Fibroblast of lung (primary cell): ENCODE measurements at regions not wholly inside any gene's neighbourhood (a gene's known extent, or its start where the extent isn't known, plus 50 kb on each side); places are given as distances from the start of the nearest gene placed in this dataset.

Experiments
- DNase-seq, 2 donors: peaks; one replicate each; pipeline versions ENCODE4 v3.0.0 to v3.0.0-alpha.2; 2010; ENCODE audit warnings: low read depth in 2 of 2
- H2AFZ ChIP-seq: 2 replicates; pipeline ENCODE4 v1.5.1; 2012; ENCODE audit warnings: low read length, control low read depth, inconsistent platforms
- H3K27ac ChIP-seq: 2 replicates; pipeline ENCODE4 v1.5.1; 2011; ENCODE audit warnings: low read length, control low read depth; ENCODE audit not compliant: insufficient read depth
- H3K27me3 ChIP-seq: 2 replicates; pipeline ENCODE4 v1.5.1; 2011; ENCODE audit warnings: mild to moderate bottlenecking, low read length; ENCODE audit not compliant: control insufficient read depth, insufficient read depth
- H3K36me3 ChIP-seq: 2 replicates; pipeline ENCODE4 v1.5.1; 2011; ENCODE audit warnings: low read length; ENCODE audit not compliant: control insufficient read depth, insufficient read depth
- H3K4me1 ChIP-seq: 2 replicates; pipeline ENCODE4 v1.5.1; 2011; ENCODE audit warnings: low read length; ENCODE audit not compliant: control insufficient read depth, insufficient read depth; ENCODE audit errors: extremely low read depth
- H3K4me2 ChIP-seq: 2 replicates; pipeline ENCODE4 v1.5.1; 2011; ENCODE audit warnings: low read length, control low read depth; ENCODE audit not compliant: insufficient read depth; ENCODE audit errors: extremely low read depth
- H3K4me3 ChIP-seq, 4 experiments: fragments of 200-600 bp in 1 of 4; sonication (generic) in 1 of 4; replicated peaks in 1 of 4; 2 replicates each; pipeline ENCODE4 v1.5.1; 2011 to 2016; ENCODE audit warnings: low read length in 4 of 4, low read depth in 3 of 4, mild to moderate bottlenecking in 3 of 4, control low read depth in 2 of 4, inconsistent platforms in 1 of 4, mixed read lengths in 1 of 4; ENCODE audit not compliant: insufficient read depth in 1 of 4; ENCODE audit errors: control extremely low read depth in 1 of 4
- H3K79me2 ChIP-seq: 2 replicates; pipeline ENCODE4 v1.5.1; 2012; ENCODE audit warnings: mild to moderate bottlenecking, low read length, inconsistent platforms; ENCODE audit not compliant: control insufficient read depth, insufficient read depth
- H3K9ac ChIP-seq: 2 replicates; pipeline ENCODE4 v1.5.1; 2011; ENCODE audit warnings: mild to moderate bottlenecking, low read length, control low read depth; ENCODE audit not compliant: insufficient read depth
- H3K9me3 ChIP-seq: 2 replicates; pipeline ENCODE4 v1.5.1; 2012; ENCODE audit warnings: low read depth, low read length; ENCODE audit not compliant: control insufficient read depth, insufficient read depth
- H4K20me1 ChIP-seq: 2 replicates; pipeline ENCODE4 v1.5.1; 2011; ENCODE audit warnings: low read length; ENCODE audit not compliant: control insufficient read depth, insufficient read depth; ENCODE audit errors: extremely low read depth
- EZH2 ChIP-seq: IDR thresholded peaks from 2 replicates; pipeline ENCODE4 v1.5.1; 2012; ENCODE audit warnings: low read length, control low read depth, mild to moderate bottlenecking; ENCODE audit errors: missing control alignments
- TF ChIP-seq, protein P1 (sequence below), 2 donors: IDR thresholded peaks in 1 of 2; conservative IDR thresholded peaks in 1 of 2; 1 replicate in 1 of 2; 2 replicates in 1 of 2; pipeline ENCODE4 v1.5.1; 2011 to 2012; ENCODE audit warnings: low read length in 2 of 2, control low read depth in 1 of 2, inconsistent platforms in 1 of 2, low read depth in 1 of 2, mild to moderate bottlenecking in 1 of 2

GRCh38 chr2:167355821-167356220 is 467.5 kb downstream of the XIRP2 start:
- DNase-seq: peak; percentile 41 to 85
- TF ChIP-seq, protein P1, sequence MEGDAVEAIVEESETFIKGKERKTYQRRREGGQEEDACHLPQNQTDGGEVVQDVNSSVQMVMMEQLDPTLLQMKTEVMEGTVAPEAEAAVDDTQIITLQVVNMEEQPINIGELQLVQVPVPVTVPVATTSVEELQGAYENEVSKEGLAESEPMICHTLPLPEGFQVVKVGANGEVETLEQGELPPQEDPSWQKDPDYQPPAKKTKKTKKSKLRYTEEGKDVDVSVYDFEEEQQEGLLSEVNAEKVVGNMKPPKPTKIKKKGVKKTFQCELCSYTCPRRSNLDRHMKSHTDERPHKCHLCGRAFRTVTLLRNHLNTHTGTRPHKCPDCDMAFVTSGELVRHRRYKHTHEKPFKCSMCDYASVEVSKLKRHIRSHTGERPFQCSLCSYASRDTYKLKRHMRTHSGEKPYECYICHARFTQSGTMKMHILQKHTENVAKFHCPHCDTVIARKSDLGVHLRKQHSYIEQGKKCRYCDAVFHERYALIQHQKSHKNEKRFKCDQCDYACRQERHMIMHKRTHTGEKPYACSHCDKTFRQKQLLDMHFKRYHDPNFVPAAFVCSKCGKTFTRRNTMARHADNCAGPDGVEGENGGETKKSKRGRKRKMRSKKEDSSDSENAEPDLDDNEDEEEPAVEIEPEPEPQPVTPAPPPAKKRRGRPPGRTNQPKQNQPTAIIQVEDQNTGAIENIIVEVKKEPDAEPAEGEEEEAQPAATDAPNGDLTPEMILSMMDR (conservative IDR thresholded peaks at IDR 0.05 in 1 of 2, IDR thresholded peaks at IDR 0.05 in 1 of 2; ENCODE audit: low read depth in 1 of 2, low read length in 2 of 2): no peak
- TF ChIP-seq EZH2: no peak
- no peaks in the 10 kb centered on the region for H4K20me1 ChIP-seq
- no peak overlapping the region for H3K4me2 ChIP-seq
- H3K9me3 ChIP-seq: no peaks in the 10 kb centered on the region
- no peaks in the 10 kb centered on the region for H3K4me1 ChIP-seq
- no peak overlapping the region for H2AFZ ChIP-seq
- no peak overlapping the region for H3K9ac ChIP-seq
- no peak overlapping the region for H3K27ac ChIP-seq
- H3K36me3 ChIP-seq: no peaks in the 10 kb centered on the region
- H3K79me2 ChIP-seq: no peaks in the 10 kb centered on the region
- H3K4me3 ChIP-seq: no peak overlapping the region
- no peaks in the 10 kb centered on the region for H3K27me3 ChIP-seq

GRCh38 chr2:167353605-167354280 is 465.5 kb downstream of the XIRP2 start:
- H4K20me1 ChIP-seq: no peaks in the 10 kb centered on the region
- no peaks in the 10 kb centered on the region for H3K9me3 ChIP-seq
- H3K36me3 ChIP-seq: no peaks in the 10 kb centered on the region
- H2AFZ ChIP-seq: no peak overlapping the region
- no peak overlapping the region for H3K4me3 ChIP-seq
- no peak overlapping the region for H3K9ac ChIP-seq
- no peaks in the 10 kb centered on the region for H3K4me1 ChIP-seq
- no peak overlapping the region for H3K4me2 ChIP-seq
- TF ChIP-seq EZH2: no peak
- TF ChIP-seq, protein P1 (conservative IDR thresholded peaks at IDR 0.05 in 1 of 2, IDR thresholded peaks at IDR 0.05 in 1 of 2; ENCODE audit: low read depth in 1 of 2, low read length in 2 of 2): no peak
- no peaks in the 10 kb centered on the region for H3K79me2 ChIP-seq
- no peak overlapping the region for H3K27ac ChIP-seq
- no peaks in the 10 kb centered on the region for H3K27me3 ChIP-seq
- DNase-seq: no peak

DNA sequence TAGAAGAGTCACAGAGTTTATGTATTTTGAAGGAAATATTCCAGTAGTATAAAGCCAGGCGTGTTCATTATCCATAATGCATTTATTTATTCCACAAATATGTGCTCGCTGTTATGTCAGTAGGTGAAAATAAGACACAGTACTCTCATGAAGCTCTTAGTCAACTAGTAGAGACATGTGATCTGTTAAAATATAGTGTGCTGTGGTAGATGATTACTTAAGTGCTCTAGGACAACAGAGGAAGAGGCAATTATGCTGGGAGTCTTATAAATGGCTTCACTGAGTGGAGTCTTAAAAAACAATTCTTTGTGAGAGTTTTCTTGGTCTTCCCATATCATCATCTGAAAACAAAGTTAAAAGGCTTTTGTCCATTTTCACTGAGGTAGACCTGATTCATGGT is 457.3 kb downstream of the XIRP2 start:
- DNase-seq: no peak
- no peak overlapping the region for H3K27ac ChIP-seq
- H3K4me3 ChIP-seq: no peak overlapping the region
- H3K9me3 ChIP-seq: no peaks in the 10 kb centered on the region
- H3K9ac ChIP-seq: no peak overlapping the region
- H3K4me2 ChIP-seq: no peak overlapping the region
- no peaks in the 10 kb centered on the region for H3K4me1 ChIP-seq
- no peaks in the 10 kb centered on the region for H3K79me2 ChIP-seq
- TF ChIP-seq, protein P1 (conservative IDR thresholded peaks at IDR 0.05 in 1 of 2, IDR thresholded peaks at IDR 0.05 in 1 of 2; ENCODE audit: low read depth in 1 of 2, low read length in 2 of 2): no peak
- TF ChIP-seq EZH2: no peak
- no peaks in the 10 kb centered on the region for H4K20me1 ChIP-seq
- no peaks in the 10 kb centered on the region for H3K36me3 ChIP-seq
- no peaks in the 10 kb centered on the region for H3K27me3 ChIP-seq
- no peak overlapping the region for H2AFZ ChIP-seq
